Fibroblast of the aortic adventitia (primary cell): ENCODE measurements at regions not wholly inside any gene's neighbourhood (a gene's known extent, or its start where the extent isn't known, plus 50 kb on each side); places are given as distances from the start of the nearest gene placed in this dataset.

Source experiments
- DNase-seq: peaks from one replicate; pipeline ENCODE4 v3.0.0-alpha.2; 2010; ENCODE audit warnings: low read depth
- H3K4me3 ChIP-seq: 2 replicates; pipeline ENCODE4 v1.5.1; 2011; ENCODE audit warnings: low read depth, mild to moderate bottlenecking, control low read depth, low read length, moderate library complexity
- TF ChIP-seq, protein P1 (sequence below): IDR thresholded peaks from 2 replicates; pipeline ENCODE4 v1.5.1; 2011; ENCODE audit warnings: mild to moderate bottlenecking, low read length, control low read depth, inconsistent platforms; ENCODE audit not compliant: insufficient read depth

DNA sequence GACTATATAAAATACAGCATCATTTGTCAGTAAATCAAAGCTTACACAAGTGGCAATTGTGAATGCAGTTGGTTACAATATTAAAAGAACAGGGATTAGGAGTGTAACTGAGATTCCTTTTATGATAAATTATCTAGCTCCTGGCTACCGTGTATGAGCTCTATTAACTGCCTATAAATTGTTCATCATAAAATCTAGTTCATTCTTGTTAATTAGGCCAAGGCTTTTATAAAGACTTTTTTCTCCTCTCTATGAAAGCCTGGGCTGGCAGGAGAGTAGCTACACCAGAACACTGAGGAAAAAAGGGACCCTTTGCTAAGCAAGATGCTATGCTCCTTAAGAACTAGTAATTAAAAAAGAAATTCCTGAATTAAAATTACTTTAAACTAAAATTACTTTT, 132.4 kb upstream of the MEF2C start:
- H3K4me3 ChIP-seq: no peak overlapping the region
- DNase-seq: no peak
- TF ChIP-seq, protein P1, sequence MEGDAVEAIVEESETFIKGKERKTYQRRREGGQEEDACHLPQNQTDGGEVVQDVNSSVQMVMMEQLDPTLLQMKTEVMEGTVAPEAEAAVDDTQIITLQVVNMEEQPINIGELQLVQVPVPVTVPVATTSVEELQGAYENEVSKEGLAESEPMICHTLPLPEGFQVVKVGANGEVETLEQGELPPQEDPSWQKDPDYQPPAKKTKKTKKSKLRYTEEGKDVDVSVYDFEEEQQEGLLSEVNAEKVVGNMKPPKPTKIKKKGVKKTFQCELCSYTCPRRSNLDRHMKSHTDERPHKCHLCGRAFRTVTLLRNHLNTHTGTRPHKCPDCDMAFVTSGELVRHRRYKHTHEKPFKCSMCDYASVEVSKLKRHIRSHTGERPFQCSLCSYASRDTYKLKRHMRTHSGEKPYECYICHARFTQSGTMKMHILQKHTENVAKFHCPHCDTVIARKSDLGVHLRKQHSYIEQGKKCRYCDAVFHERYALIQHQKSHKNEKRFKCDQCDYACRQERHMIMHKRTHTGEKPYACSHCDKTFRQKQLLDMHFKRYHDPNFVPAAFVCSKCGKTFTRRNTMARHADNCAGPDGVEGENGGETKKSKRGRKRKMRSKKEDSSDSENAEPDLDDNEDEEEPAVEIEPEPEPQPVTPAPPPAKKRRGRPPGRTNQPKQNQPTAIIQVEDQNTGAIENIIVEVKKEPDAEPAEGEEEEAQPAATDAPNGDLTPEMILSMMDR: no peak

DNA sequence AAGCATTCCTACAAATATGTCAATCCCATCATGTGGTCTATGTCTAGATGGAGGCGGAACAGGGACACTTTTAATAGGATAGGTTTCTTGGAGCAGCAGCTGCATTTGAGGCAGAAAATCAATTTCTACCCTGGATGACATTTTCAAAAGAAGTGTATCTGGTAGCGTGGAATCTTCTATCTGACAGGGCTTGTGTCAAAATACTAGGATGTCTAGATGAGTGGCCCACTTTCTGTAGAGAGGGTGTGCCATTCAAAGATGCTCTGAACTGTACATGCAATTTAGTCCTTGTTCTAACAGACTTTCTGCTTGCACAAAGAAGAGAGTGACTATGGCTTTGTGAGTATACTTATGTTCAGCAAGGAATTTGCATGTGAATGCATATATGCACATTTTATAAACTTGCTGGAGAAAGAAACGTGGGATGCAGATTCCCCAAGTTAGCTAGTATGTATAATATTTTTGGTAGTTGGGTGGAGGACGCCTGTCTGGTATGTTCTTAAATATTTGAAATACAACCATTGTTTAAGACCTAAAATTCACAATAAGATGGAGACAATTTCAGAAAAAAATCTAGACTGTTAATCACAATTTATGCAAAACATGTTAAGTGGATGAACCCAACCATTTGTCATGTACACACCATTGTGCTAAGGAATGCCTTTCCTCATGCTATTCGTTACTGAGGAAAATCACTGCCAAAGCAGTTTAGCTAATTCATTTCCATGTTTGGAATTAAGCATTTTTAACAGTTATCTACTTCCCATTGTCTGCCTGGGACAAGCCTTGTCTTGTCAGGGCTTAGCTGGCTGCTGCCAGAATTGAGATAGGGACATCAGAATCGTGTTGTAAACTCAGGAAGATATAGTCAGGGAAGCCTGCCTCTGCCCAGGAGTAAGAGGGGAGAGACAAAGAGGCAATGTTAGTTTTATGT, 129.1 kb upstream of the MEF2C start:
- TF ChIP-seq, protein P1: no peak
- no peak overlapping the region for H3K4me3 ChIP-seq
- peak; percentile 10 for DNase-seq

DNA sequence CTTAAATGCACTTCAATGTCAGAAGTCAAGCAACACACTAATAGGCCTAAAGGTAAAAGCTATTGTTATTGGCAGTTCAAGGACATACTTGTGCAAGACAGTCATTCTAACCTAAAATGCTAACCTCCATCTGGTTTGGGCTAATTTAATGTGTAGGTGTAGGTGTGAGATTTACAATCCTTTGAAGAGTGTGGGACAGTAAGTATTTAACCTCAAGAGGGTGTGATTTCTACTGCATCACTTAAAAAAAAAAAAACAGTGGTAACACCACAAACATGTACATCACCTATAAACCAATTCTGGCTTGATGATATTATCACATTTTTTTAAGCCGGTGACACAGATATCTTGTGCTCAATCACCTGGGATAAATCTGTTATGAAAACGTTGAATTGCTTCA, 127.5 kb upstream of the MEF2C start:
- TF ChIP-seq, protein P1: no peak
- no peak overlapping the region for H3K4me3 ChIP-seq
- no peak for DNase-seq

DNA sequence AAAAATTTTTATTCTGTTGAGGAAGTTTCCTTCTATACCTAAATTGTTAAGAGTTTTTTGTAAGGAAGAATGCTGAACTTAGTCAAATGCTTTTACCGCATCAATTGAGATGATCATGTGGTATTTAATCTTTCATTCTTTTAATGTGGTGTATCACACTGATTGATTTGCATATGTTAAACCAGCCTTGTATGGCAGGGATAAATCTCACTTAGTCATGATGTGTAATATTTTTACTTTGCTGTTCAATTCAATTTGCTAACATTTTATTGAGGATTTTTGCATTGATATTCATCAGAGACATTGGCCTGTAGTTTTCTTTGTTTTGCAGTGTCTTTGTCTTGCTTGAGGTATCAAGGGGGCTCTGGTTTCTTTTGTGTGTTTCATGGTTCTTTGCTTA, 125.3 kb upstream of the MEF2C start:
- no peak for DNase-seq
- no peak overlapping the region for H3K4me3 ChIP-seq
- TF ChIP-seq, protein P1: no peak

DNA sequence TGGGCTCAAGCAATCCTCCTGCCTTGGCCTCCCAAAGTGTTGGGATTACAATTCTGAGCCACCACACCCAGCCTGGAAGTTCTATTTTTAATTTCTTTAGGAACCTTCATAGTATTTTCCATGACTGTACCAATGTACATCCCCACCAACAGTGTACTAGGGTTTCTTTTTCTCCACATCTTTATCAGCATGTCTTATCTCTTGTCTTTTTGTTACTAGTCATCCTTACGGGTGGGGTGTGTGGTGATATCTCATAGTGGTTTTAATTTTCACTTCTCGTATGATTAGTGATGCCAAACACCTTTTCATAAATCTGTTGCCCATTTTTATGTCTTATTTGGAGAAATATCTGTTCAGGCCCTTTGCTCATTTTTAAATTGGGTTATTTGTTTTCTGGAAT, 123.0 kb upstream of the MEF2C start:
- no peak for DNase-seq
- H3K4me3 ChIP-seq: no peak overlapping the region
- TF ChIP-seq, protein P1: no peak

DNA sequence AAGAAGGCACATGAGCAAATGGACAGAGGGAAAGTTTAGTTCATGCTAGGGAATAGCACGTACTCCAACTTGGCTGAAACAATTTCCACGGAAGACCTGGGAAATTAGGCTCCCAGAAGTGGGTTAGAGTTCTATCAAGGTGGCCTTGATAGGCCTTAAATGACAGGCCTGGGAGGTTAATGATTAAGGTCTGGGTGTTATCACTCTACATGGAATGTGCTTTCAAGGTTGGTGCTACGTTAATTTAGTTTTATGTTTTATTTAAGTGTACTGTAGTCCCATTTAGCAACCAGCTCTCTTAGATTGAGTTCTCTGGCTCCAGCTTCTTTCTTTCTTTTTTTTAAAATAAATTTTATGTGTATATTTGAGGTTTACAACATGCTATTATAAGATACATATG, 121.4 kb upstream of the MEF2C start:
- DNase-seq: no peak
- TF ChIP-seq, protein P1: no peak
- no peak overlapping the region for H3K4me3 ChIP-seq

DNA sequence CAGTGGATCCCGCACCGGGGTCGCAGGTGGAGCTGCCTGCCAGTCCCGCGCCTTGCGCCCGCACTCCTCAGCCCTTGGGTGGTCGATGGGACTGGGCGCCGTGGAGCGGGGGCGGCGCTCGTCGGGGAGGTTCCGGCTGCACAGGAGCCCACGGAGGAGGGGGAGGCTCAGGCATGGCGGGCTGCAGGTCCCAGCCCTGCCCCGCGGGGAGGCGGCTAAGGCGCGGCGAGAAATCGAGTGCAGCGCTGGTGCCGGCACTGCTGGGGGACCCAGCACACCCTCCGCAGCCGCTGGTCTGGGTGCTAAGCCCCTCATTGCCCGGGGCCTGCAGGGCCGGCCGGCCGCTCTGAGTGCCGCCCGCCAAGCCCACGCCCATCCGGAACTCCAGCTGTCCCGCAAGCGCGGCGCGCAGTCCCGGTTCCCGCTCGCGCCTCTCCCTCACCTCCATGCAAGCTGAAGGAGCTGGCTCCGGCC, 120.6 kb upstream of the MEF2C start:
- no peak for DNase-seq
- H3K4me3 ChIP-seq: no peak overlapping the region
- TF ChIP-seq, protein P1: no peak
